ENCODE measurements at regions not wholly inside any gene's neighbourhood (a gene's known extent, or its start where the extent isn't known, plus 50 kb on each side); places are given as distances from the start of the nearest gene placed in this dataset.

GRCh38 chrX:144648788-144649187 is 598.5 kb upstream of the SPANXN1 start:
- Histone ChIP-seq H3K9me3 (no peaks in the 10 kb centered on the region), H3K4me3 (no peak overlapping the region), H3K27me3 (no peaks in the 10 kb centered on the region), H3K4me1 (ENCODE audit: insufficient read depth) (no peaks in the 10 kb centered on the region), H3K27ac (no peak overlapping the region), H3K36me3 (no peaks in the 10 kb centered on the region)
- no peak for DNase-seq
- TF ChIP-seq CTCF (IDR thresholded peaks at IDR 0.05), result no peak
- TF ChIP-seq EP300 (IDR thresholded peaks at IDR 0.05), result no peak
- TF ChIP-seq POLR2A (IDR thresholded peaks at IDR 0.05), result no peak
- WGBS, 3 donors, result 65 to 81% (median 70%) methylated on average over 2 of the region's 2 CpGs
- intact Hi-C loops (cut with DNase I), result no loop called here

- no peak for DNase-seq
- no peak for TF ChIP-seq EP300 (IDR thresholded peaks at IDR 0.05)
- TF ChIP-seq POLR2A (IDR thresholded peaks at IDR 0.05), result no peak
- no peak for TF ChIP-seq CTCF (IDR thresholded peaks at IDR 0.05)
- Histone ChIP-seq H3K27ac (no peak overlapping the region), H3K27me3 (no peaks in the 10 kb centered on the region), H3K36me3 (no peaks in the 10 kb centered on the region), H3K9me3 (no peaks in the 10 kb centered on the region), H3K4me1 (ENCODE audit: insufficient read depth) (no peaks in the 10 kb centered on the region), H3K4me3 (no peak overlapping the region)
- intact Hi-C loops (cut with DNase I), result no loop called here
- WGBS, 3 donors, result 67 to 79% (median 75%) methylated on average over 5 of the region's 5 CpGs
Observed at GRCh38 chrX:144681501-144681900, 565.8 kb upstream of the SPANXN1 start.

GRCh38 chrX:144683247-144683646 is 564.1 kb upstream of the SPANXN1 start:
- Histone ChIP-seq H3K4me1 (ENCODE audit: insufficient read depth) (no peaks in the 10 kb centered on the region), H3K27ac (no peak overlapping the region), H3K36me3 (no peaks in the 10 kb centered on the region), H3K9me3 (no peaks in the 10 kb centered on the region), H3K4me3 (no peak overlapping the region), H3K27me3 (no peaks in the 10 kb centered on the region)
- intact Hi-C loops (cut with DNase I), result no loop called here
- no peak for TF ChIP-seq POLR2A (IDR thresholded peaks at IDR 0.05)
- TF ChIP-seq EP300 (IDR thresholded peaks at IDR 0.05), result no peak
- no peak for TF ChIP-seq CTCF (IDR thresholded peaks at IDR 0.05)
- no peak for DNase-seq
- WGBS, 3 donors, result 72 to 80% (median 73%) methylated on average over 4 of the region's 4 CpGs

DNA sequence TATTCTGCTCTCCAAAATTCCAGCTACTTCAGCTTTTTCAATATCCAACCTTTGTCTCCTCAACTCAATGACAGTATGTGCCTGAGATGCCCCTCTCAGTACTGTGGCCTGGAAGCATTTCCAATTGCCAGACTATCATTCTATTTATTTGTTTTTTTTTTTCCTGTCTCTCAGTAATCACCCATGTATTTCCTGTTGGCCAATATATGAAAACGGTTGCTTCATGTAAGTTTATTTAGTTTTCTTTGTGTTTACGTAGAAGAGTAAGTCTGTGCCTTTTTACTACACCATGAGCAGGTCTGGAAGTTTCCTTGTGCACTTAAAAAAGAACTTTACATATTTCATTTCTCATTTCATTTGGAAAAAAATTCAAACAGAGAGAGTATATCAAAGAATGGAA is 537.5 kb upstream of the SPANXN1 start:
- TF ChIP-seq CTCF (IDR thresholded peaks at IDR 0.05) (no peak), EP300 (IDR thresholded peaks at IDR 0.05) (no peak), POLR2A (IDR thresholded peaks at IDR 0.05) (no peak)
- H3K27me3 ChIP-seq, result no peaks in the 10 kb centered on the region
- no peaks in the 10 kb centered on the region for H3K9me3 ChIP-seq
- DNase-seq, result no peak
- no peaks in the 10 kb centered on the region for H3K36me3 ChIP-seq
- 50 to 60% (median 57%) methylated on average over 2 of the region's 2 CpGs for WGBS, 3 donors
- no peak overlapping the region for H3K27ac ChIP-seq
- intact Hi-C loops (cut with DNase I), result no loop called here
- H3K4me1 ChIP-seq (ENCODE audit: insufficient read depth), result no peaks in the 10 kb centered on the region
- H3K4me3 ChIP-seq, result no peak overlapping the region

DNA sequence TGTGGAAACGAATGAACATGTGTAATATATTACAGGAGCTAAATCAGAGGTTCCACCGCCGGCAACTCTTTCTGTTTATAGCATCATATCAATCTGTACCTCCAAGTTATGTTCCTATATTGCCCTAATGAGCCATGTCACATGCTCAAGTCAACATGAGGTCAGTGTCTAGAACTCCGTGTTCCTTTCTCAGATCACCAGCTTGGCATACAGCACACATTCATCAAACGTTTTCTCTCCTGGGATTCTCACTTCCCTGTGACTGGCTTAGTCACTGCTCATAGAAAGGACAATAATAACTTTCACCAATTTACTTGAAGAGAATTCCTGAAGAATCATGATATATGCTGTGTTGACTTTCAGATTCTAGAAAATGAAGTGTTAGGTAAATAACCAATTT is 532.0 kb upstream of the SPANXN1 start:
- no peaks in the 10 kb centered on the region for H3K4me1 ChIP-seq (ENCODE audit: insufficient read depth)
- H3K27ac ChIP-seq, result no peak overlapping the region
- H3K36me3 ChIP-seq, result no peaks in the 10 kb centered on the region
- WGBS, 3 donors, result 63 to 66% (median 64%) methylated on average over 5 of the region's 5 CpGs
- DNase-seq, result no peak
- H3K27me3 ChIP-seq, result no peaks in the 10 kb centered on the region
- H3K4me3 ChIP-seq, result no peak overlapping the region
- TF ChIP-seq CTCF (IDR thresholded peaks at IDR 0.05) (no peak), POLR2A (IDR thresholded peaks at IDR 0.05) (no peak), EP300 (IDR thresholded peaks at IDR 0.05) (no peak)
- H3K9me3 ChIP-seq, result no peaks in the 10 kb centered on the region
- intact Hi-C loops (cut with DNase I), result loop anchor here in 1 of 4 donors (5.0 kb wide), 1 partner anchor 848 kb away; no protein-coding TSS in a partner anchor

Data from ovary (tissue), 7 donors.